ENCODE measurements at regions not wholly inside any gene's neighbourhood (a gene's known extent, or its start where the extent isn't known, plus 50 kb on each side); places are given as distances from the start of the nearest gene placed in this dataset.

- TF ChIP-seq CTCF (IDR thresholded peaks at IDR 0.05) (no peak), POLR2A (IDR thresholded peaks at IDR 0.05) (no peak), POLR2AphosphoS5 (IDR thresholded peaks at IDR 0.05; ENCODE audit: insufficient read depth in 1 of 2, low read depth in 1 of 2) (no peak)
These were observed 164.0 kb upstream of the NRP1 start for GRCh38 chr10:33498391-33498891.
